DND-41 (cell line): ENCODE measurements at regions not wholly inside any gene's neighbourhood (a gene's known extent, or its start where the extent isn't known, plus 50 kb on each side); places are given as distances from the start of the nearest gene placed in this dataset.

Experiments
- ATAC-seq: fragments of 200-7000 bp; cut with Tn5 transposase; 3 replicates; pipeline ENCODE4 v1.9.1; 2021; ENCODE audit warnings: low read depth; ENCODE audit not compliant: insufficient read depth
- DNase-seq: peaks from one replicate; pipeline ENCODE4 v3.0.0-alpha.2; 2020
- H2AFZ ChIP-seq: 2 replicates; pipeline ENCODE4 v1.6.0; 2012; ENCODE audit warnings: low read depth, low read length
- H3K27ac ChIP-seq: 2 replicates; pipeline ENCODE4 v1.5.1; 2012; ENCODE audit warnings: low read length, inconsistent platforms
- H3K27me3 ChIP-seq: fragments of 200-600 bp; sonication (generic); 2 replicates; pipeline ENCODE4 v1.6.0; 2012; ENCODE audit warnings: low read length, mild to moderate bottlenecking, inconsistent platforms; ENCODE audit not compliant: insufficient read depth, poor library complexity
- H3K36me3 ChIP-seq: 2 replicates; pipeline ENCODE4 v1.5.1; 2012; ENCODE audit warnings: low read length, inconsistent platforms; ENCODE audit not compliant: insufficient read depth
- H3K4me1 ChIP-seq: 2 replicates; pipeline ENCODE4 v1.5.1; 2012; ENCODE audit warnings: mild to moderate bottlenecking, low read length; ENCODE audit not compliant: insufficient read depth
- H3K4me2 ChIP-seq: 2 replicates; pipeline ENCODE4 v1.6.0; 2012; ENCODE audit warnings: mild to moderate bottlenecking, moderate library complexity, low read length, inconsistent platforms; ENCODE audit not compliant: insufficient read depth
- H3K4me3 ChIP-seq, 2 experiments: fragments of 200-600 bp in 1 of 2; shearing (Covaris generic) in 1 of 2; 2 replicates each; pipeline ENCODE4 v1.5.1; 2012 to 2016; ENCODE audit warnings: inconsistent platforms in 2 of 2, low read length in 2 of 2, mild to moderate bottlenecking in 2 of 2, low read depth in 1 of 2, moderate library complexity in 1 of 2
- H3K79me2 ChIP-seq: 2 replicates; pipeline ENCODE4 v1.6.0; 2012; ENCODE audit warnings: low read length, inconsistent platforms; ENCODE audit not compliant: insufficient read depth
- H3K9ac ChIP-seq: 2 replicates; pipeline ENCODE4 v1.6.0; 2012; ENCODE audit warnings: low read depth, mild to moderate bottlenecking, inconsistent platforms, low read length, moderate library complexity
- H3K9me3 ChIP-seq: 2 replicates; pipeline ENCODE4 v1.5.1; 2012; ENCODE audit warnings: low read length, moderate library complexity, mild to moderate bottlenecking, inconsistent platforms; ENCODE audit not compliant: insufficient read depth, severe bottlenecking
- H4K20me1 ChIP-seq: 2 replicates; pipeline ENCODE4 v1.6.0; 2012; ENCODE audit warnings: low read length; ENCODE audit not compliant: insufficient read depth
- EZH2 ChIP-seq: IDR thresholded peaks from 3 replicates; pipeline ENCODE4 v1.6.1; 2012; ENCODE audit warnings: borderline replicate concordance, low read depth, mild to moderate bottlenecking, moderate library complexity, low read length, inconsistent platforms; ENCODE audit not compliant: severe bottlenecking
- TF ChIP-seq, protein P1 (sequence below): IDR thresholded peaks from 2 replicates; pipeline ENCODE4 v1.5.1; 2012; ENCODE audit warnings: borderline replicate concordance, low read length, moderate library complexity, mild to moderate bottlenecking; ENCODE audit not compliant: poor library complexity, severe bottlenecking; ENCODE audit errors: extremely low read depth

GRCh38 chr4:74539044-74539790 lies 94.3 kb downstream of the AREG start:
- Histone ChIP-seq H2AFZ (no peak overlapping the region), H3K36me3 (no peaks in the 10 kb centered on the region), H3K4me1 (no peaks in the 10 kb centered on the region), H3K4me3 (no peak overlapping the region), H3K27ac (no peak overlapping the region), H3K9ac (no peak overlapping the region), H3K27me3 (no peaks in the 10 kb centered on the region), H3K4me2 (no peak overlapping the region), H4K20me1 (no peaks in the 10 kb centered on the region), H3K9me3 (no peaks in the 10 kb centered on the region), H3K79me2 (no peaks in the 10 kb centered on the region)
- ATAC-seq (no peak), DNase-seq (no peak)
- TF ChIP-seq, protein P1, sequence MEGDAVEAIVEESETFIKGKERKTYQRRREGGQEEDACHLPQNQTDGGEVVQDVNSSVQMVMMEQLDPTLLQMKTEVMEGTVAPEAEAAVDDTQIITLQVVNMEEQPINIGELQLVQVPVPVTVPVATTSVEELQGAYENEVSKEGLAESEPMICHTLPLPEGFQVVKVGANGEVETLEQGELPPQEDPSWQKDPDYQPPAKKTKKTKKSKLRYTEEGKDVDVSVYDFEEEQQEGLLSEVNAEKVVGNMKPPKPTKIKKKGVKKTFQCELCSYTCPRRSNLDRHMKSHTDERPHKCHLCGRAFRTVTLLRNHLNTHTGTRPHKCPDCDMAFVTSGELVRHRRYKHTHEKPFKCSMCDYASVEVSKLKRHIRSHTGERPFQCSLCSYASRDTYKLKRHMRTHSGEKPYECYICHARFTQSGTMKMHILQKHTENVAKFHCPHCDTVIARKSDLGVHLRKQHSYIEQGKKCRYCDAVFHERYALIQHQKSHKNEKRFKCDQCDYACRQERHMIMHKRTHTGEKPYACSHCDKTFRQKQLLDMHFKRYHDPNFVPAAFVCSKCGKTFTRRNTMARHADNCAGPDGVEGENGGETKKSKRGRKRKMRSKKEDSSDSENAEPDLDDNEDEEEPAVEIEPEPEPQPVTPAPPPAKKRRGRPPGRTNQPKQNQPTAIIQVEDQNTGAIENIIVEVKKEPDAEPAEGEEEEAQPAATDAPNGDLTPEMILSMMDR, result no peak
- TF ChIP-seq EZH2, result no peak

- ATAC-seq, result no peak
- Histone ChIP-seq H3K4me3 (no peak overlapping the region), H3K4me2 (no peak overlapping the region), H3K9me3 (no peaks in the 10 kb centered on the region), H3K27ac (no peak overlapping the region), H4K20me1 (no peaks in the 10 kb centered on the region), H3K4me1 (no peaks in the 10 kb centered on the region), H3K9ac (no peak overlapping the region), H3K79me2 (no peaks in the 10 kb centered on the region), H2AFZ (no peak overlapping the region), H3K27me3 (no peaks in the 10 kb centered on the region), H3K36me3 (no peaks in the 10 kb centered on the region)
- no peak for TF ChIP-seq EZH2
- TF ChIP-seq, protein P1, result no peak
- DNase-seq, result no peak
These were observed 95.3 kb downstream of the AREG start for GRCh38 chr4:74540193-74540592.

DNA sequence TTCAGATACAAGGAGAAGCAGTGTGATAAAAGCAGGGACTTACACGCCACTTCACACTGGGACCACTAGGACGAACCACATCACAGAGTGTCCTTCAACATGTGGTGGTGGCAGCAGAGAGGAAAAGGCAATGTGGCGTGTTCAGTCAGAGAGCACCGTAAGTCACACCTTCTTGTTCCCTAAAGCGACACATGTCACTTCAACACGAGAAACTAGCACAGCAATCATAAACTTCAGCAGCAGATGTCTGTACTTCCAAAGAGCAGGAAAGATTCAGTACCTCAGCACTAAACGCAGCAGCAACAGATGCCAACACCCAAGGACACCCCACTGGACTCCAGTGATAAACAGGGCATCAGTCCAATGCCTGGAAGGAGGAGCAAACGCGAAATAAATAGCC lies 96.7 kb downstream of the AREG start:
- no peaks in the 10 kb centered on the region for H3K79me2 ChIP-seq
- no peaks in the 10 kb centered on the region for H3K36me3 ChIP-seq
- no peaks in the 10 kb centered on the region for H4K20me1 ChIP-seq
- no peak for ATAC-seq
- DNase-seq, result no peak
- no peak overlapping the region for H3K4me2 ChIP-seq
- no peak for TF ChIP-seq EZH2
- TF ChIP-seq, protein P1, result no peak
- H2AFZ ChIP-seq, result no peak overlapping the region
- H3K9ac ChIP-seq, result no peak overlapping the region
- H3K9me3 ChIP-seq, result no peaks in the 10 kb centered on the region
- H3K4me3 ChIP-seq, result no peak overlapping the region
- H3K27ac ChIP-seq, result no peak overlapping the region
- H3K4me1 ChIP-seq, result no peaks in the 10 kb centered on the region
- no peaks in the 10 kb centered on the region for H3K27me3 ChIP-seq
